ENCODE measurements at regions not wholly inside any gene's neighbourhood (a gene's known extent, or its start where the extent isn't known, plus 50 kb on each side); places are given as distances from the start of the nearest gene placed in this dataset.
A peak's percentile ranks its signal among the peaks of the same experiment; 100 is the strongest.

GRCh38 chr6:14863902-14864850, 381.7 kb upstream of the JARID2 start:
- Histone ChIP-seq H3K9me3 (ENCODE audit: control insufficient read depth in 2 of 3, low read length in 3 of 3) (no peaks in the 10 kb centered on the region), H3K27me3 (ENCODE audit: control insufficient read depth in 2 of 2, insufficient read depth in 2 of 2, low read length in 2 of 2) (no peaks in the 10 kb centered on the region), H3K27ac (ENCODE audit: low read depth, low read length) (no peak overlapping the region), H3K4me3 (ENCODE audit: low read length) (no peak overlapping the region), H3K36me3 (ENCODE audit: control insufficient read depth in 2 of 3, insufficient read depth in 3 of 3, low read length in 3 of 3) (no peaks in the 10 kb centered on the region), H3K4me1 (ENCODE audit: control insufficient read depth in 2 of 2, insufficient read depth in 2 of 2, low read length in 2 of 2) (peaks cover 0 to 7% of the 10 kb centered on the region in 2 donors)
- DNase-seq (no peak), ATAC-seq (no peak)
- intact Hi-C loops (cut with micrococcal nuclease), result no loop called here
- Mint-ChIP-seq H3K4me3 (no peak overlapping the region), H3K27ac (peak overlapping the region in 2 of 9 donors; percentile 3 to 43), H3K27me3 (no peaks in the 10 kb centered on the region), H3K4me1 (peaks cover 6 to 26% (median 12%) of the 10 kb centered on the region in 7 donors), H3K9me3 (no peaks in the 10 kb centered on the region), H3K36me3 (no peaks in the 10 kb centered on the region)
- ChIA-PET CTCF (interaction anchor here (0.8 kb wide), 2 partner anchors 26 to 832 kb away, joined by 3 to 4 read pairs; no protein-coding TSS in a partner anchor), POLR2A (no interaction called here)

GRCh38 chr6:14865531-14866100, 380.3 kb upstream of the JARID2 start:
- H3K27me3 ChIP-seq (ENCODE audit: control insufficient read depth in 2 of 2, insufficient read depth in 2 of 2, low read length in 2 of 2), result no peaks in the 10 kb centered on the region
- H3K36me3 ChIP-seq (ENCODE audit: control insufficient read depth in 2 of 3, insufficient read depth in 3 of 3, low read length in 3 of 3), result no peaks in the 10 kb centered on the region
- H3K4me3 Mint-ChIP-seq, result peak overlapping the region in 2 of 10 donors; percentile 4 to 10
- H3K27me3 Mint-ChIP-seq, result no peaks in the 10 kb centered on the region
- no peaks in the 10 kb centered on the region for H3K36me3 Mint-ChIP-seq
- H3K9me3 ChIP-seq (ENCODE audit: control insufficient read depth in 2 of 3, low read length in 3 of 3), result no peaks in the 10 kb centered on the region
- no peak overlapping the region for H3K4me3 ChIP-seq (ENCODE audit: low read length)
- CTCF ChIA-PET, result no interaction called here
- peaks cover 6 to 23% (median 13%) of the 10 kb centered on the region in 7 donors for H3K4me1 Mint-ChIP-seq
- H3K27ac ChIP-seq (ENCODE audit: low read depth, low read length), result no peak overlapping the region
- POLR2A ChIA-PET, result no interaction called here
- H3K9me3 Mint-ChIP-seq, result no peaks in the 10 kb centered on the region
- peaks cover 0 to 7% of the 10 kb centered on the region in 2 donors for H3K4me1 ChIP-seq (ENCODE audit: control insufficient read depth in 2 of 2, insufficient read depth in 2 of 2, low read length in 2 of 2)
- ATAC-seq (peak; percentile 73), DNase-seq (no peak)
- intact Hi-C loops (cut with micrococcal nuclease), result no loop called here
- peak overlapping the region in 4 of 9 donors; percentile 22 to 78 (median 50) for H3K27ac Mint-ChIP-seq

GRCh38 chr6:14867802-14868201, 378.1 kb upstream of the JARID2 start:
- ATAC-seq (no peak), DNase-seq (no peak)
- no peak overlapping the region for H3K4me3 ChIP-seq (ENCODE audit: low read length)
- Mint-ChIP-seq H3K9me3 (no peaks in the 10 kb centered on the region), H3K4me3 (no peak overlapping the region), H3K27ac (no peak overlapping the region), H3K27me3 (no peaks in the 10 kb centered on the region), H3K4me1 (peaks cover 7 to 17% (median 15%) of the 10 kb centered on the region in 7 donors), H3K36me3 (no peaks in the 10 kb centered on the region)
- POLR2A ChIA-PET, result no interaction called here
- no peaks in the 10 kb centered on the region for H3K9me3 ChIP-seq (ENCODE audit: control insufficient read depth in 2 of 3, low read length in 3 of 3)
- H3K27me3 ChIP-seq (ENCODE audit: control insufficient read depth in 2 of 2, insufficient read depth in 2 of 2, low read length in 2 of 2), result no peaks in the 10 kb centered on the region
- no peaks in the 10 kb centered on the region for H3K36me3 ChIP-seq (ENCODE audit: control insufficient read depth in 2 of 3, insufficient read depth in 3 of 3, low read length in 3 of 3)
- CTCF ChIA-PET, result no interaction called here
- intact Hi-C loops (cut with micrococcal nuclease), result no loop called here
- no peak overlapping the region for H3K27ac ChIP-seq (ENCODE audit: low read depth, low read length)
- no peaks in the 10 kb centered on the region for H3K4me1 ChIP-seq (ENCODE audit: control insufficient read depth in 2 of 2, insufficient read depth in 2 of 2, low read length in 2 of 2)

GRCh38 chr6:14871221-14871620, 374.6 kb upstream of the JARID2 start:
- H3K9me3 Mint-ChIP-seq, result peaks cover 0 to 5% (median 0%) of the 10 kb centered on the region in 11 donors
- Histone ChIP-seq H3K36me3 (ENCODE audit: control insufficient read depth in 2 of 3, insufficient read depth in 3 of 3, low read length in 3 of 3) (no peaks in the 10 kb centered on the region), H3K27me3 (ENCODE audit: control insufficient read depth in 2 of 2, insufficient read depth in 2 of 2, low read length in 2 of 2) (no peaks in the 10 kb centered on the region), H3K4me3 (ENCODE audit: low read length) (no peak overlapping the region), H3K4me1 (ENCODE audit: control insufficient read depth in 2 of 2, insufficient read depth in 2 of 2, low read length in 2 of 2) (peaks cover 0 to 1% of the 10 kb centered on the region in 2 donors), H3K27ac (ENCODE audit: low read depth, low read length) (no peak overlapping the region), H3K9me3 (ENCODE audit: control insufficient read depth in 2 of 3, low read length in 3 of 3) (no peaks in the 10 kb centered on the region)
- peaks cover 0 to 3% (median 0%) of the 10 kb centered on the region in 5 donors for H3K36me3 Mint-ChIP-seq
- no peak overlapping the region for H3K4me3 Mint-ChIP-seq
- POLR2A ChIA-PET, result no interaction called here
- ATAC-seq, result no peak
- H3K27me3 Mint-ChIP-seq, result no peaks in the 10 kb centered on the region
- no peak overlapping the region for H3K27ac Mint-ChIP-seq
- DNase-seq, result no peak
- CTCF ChIA-PET, result no interaction called here
- peaks cover 13 to 34% (median 16%) of the 10 kb centered on the region in 7 donors for H3K4me1 Mint-ChIP-seq
- intact Hi-C loops (cut with micrococcal nuclease), result loop anchor here (10.0 kb wide), 2 partner anchors 596 to 656 kb away; no protein-coding TSS in a partner anchor

- ChIA-PET POLR2A (no interaction called here), CTCF (interaction anchor here (0.6 kb wide), 1 partner anchor 29 kb away, joined by 6 read pairs; no protein-coding TSS in a partner anchor)
- Mint-ChIP-seq H3K27me3 (no peaks in the 10 kb centered on the region), H3K36me3 (peaks cover 0 to 3% (median 0%) of the 10 kb centered on the region in 5 donors), H3K9me3 (peaks cover 0 to 5% (median 0%) of the 10 kb centered on the region in 11 donors), H3K4me3 (peak overlapping the region in 1 of 10 donors; percentile 23), H3K4me1 (peaks cover 23 to 48% (median 34%) of the 10 kb centered on the region in 7 donors), H3K27ac (peak overlapping the region in 1 of 9 donors; percentile 34)
- H3K4me1 ChIP-seq (ENCODE audit: control insufficient read depth in 2 of 2, insufficient read depth in 2 of 2, low read length in 2 of 2), result peaks cover 14 to 15% of the 10 kb centered on the region in 2 donors
- H3K27ac ChIP-seq (ENCODE audit: low read depth, low read length), result no peak overlapping the region
- ATAC-seq (no peak), DNase-seq (no peak)
- intact Hi-C loops (cut with micrococcal nuclease), result loop anchor here (10.0 kb wide), 2 partner anchors 598 to 658 kb away; no protein-coding TSS in a partner anchor
- no peaks in the 10 kb centered on the region for H3K27me3 ChIP-seq (ENCODE audit: control insufficient read depth in 2 of 2, insufficient read depth in 2 of 2, low read length in 2 of 2)
- H3K36me3 ChIP-seq (ENCODE audit: control insufficient read depth in 2 of 3, insufficient read depth in 3 of 3, low read length in 3 of 3), result no peaks in the 10 kb centered on the region
- no peaks in the 10 kb centered on the region for H3K9me3 ChIP-seq (ENCODE audit: control insufficient read depth in 2 of 3, low read length in 3 of 3)
- no peak overlapping the region for H3K4me3 ChIP-seq (ENCODE audit: low read length)
These were observed 372.8 kb upstream of the JARID2 start for GRCh38 chr6:14873101-14873500.

- peak overlapping the region in 2 of 9 donors; percentile 15 to 46 for H3K27ac Mint-ChIP-seq
- Histone ChIP-seq H3K27ac (ENCODE audit: low read depth, low read length) (no peak overlapping the region), H3K36me3 (ENCODE audit: control insufficient read depth in 2 of 3, insufficient read depth in 3 of 3, low read length in 3 of 3) (no peaks in the 10 kb centered on the region), H3K4me3 (ENCODE audit: low read length) (no peak overlapping the region), H3K9me3 (ENCODE audit: control insufficient read depth in 2 of 3, low read length in 3 of 3) (no peaks in the 10 kb centered on the region), H3K27me3 (ENCODE audit: control insufficient read depth in 2 of 2, insufficient read depth in 2 of 2, low read length in 2 of 2) (no peaks in the 10 kb centered on the region), H3K4me1 (ENCODE audit: control insufficient read depth in 2 of 2, insufficient read depth in 2 of 2, low read length in 2 of 2) (peaks cover 15 to 16% of the 10 kb centered on the region in 2 donors)
- H3K4me3 Mint-ChIP-seq, result no peak overlapping the region
- peaks cover 0 to 3% (median 0%) of the 10 kb centered on the region in 5 donors for H3K36me3 Mint-ChIP-seq
- intact Hi-C loops (cut with micrococcal nuclease), result loop anchor here (10.0 kb wide), 2 partner anchors 599 to 659 kb away; no protein-coding TSS in a partner anchor
- ATAC-seq (no peak), DNase-seq (no peak)
- peaks cover 26 to 55% (median 35%) of the 10 kb centered on the region in 7 donors for H3K4me1 Mint-ChIP-seq
- CTCF ChIA-PET, result no interaction called here
- H3K9me3 Mint-ChIP-seq, result peaks cover 0 to 5% (median 0%) of the 10 kb centered on the region in 11 donors
- no peaks in the 10 kb centered on the region for H3K27me3 Mint-ChIP-seq
- POLR2A ChIA-PET, result interaction anchor here (0.6 kb wide), 1 partner anchor 378 kb away, joined by 3 read pairs; no protein-coding TSS in a partner anchor
These were observed 372.0 kb upstream of the JARID2 start for GRCh38 chr6:14873781-14874441.

Measured in naive thymus-derived CD4-positive, alpha-beta T cell (primary cell).